Stimulated activated naive CD4-positive, alpha-beta T cell treated with Interleukin-2 at 50 U/mL for 16 hours (primary cell): ENCODE measurements at regions not wholly inside any gene's neighbourhood (a gene's known extent, or its start where the extent isn't known, plus 50 kb on each side); places are given as distances from the start of the nearest gene placed in this dataset.

Experiments
- DNase-seq: peaks from one replicate; lab custom pipeline; 2025; lab: John Stamatoyannopoulos, UW

- DNase-seq, result no peak
Measured at GRCh38 chr1:93815366-93816110, 63.5 kb downstream of the DNTTIP2 start.

GRCh38 chr1:93814795-93815340 lies 64.1 kb downstream of the DNTTIP2 start:
- DNase-seq, result no peak

DNA sequence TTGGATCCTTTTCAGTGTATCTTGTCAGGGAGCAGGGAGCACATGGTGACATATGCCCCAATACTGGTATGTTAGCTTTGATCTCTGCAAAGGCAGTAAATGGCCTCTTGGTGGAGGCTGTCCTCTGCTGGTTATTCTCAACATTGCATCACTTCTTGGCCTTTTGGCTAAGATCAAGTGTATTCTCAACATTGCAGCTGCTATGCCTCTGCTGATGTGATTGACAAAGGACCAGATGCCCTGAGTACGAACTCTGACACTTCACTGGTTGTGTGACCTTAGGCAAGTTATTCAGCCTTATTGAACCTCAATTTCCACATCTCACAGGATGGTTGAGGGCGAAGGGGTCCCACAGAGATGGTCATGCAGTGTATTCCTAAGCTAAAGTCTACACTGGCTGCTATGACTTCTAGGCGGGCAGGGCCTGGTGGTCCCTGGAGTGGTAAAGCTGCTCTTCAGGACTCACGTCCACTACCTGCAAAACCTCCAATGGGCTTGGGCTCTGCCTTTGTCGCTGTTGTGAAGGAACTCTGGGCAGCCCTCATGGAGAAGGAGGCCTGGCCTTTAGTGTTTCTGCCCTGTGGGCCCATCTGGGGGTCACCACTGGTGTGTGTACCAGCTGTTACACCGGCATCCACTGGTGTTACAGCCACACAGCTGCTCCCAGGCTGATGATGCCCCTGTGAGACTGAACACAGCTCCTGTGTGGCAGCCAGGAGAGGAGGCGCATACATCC lies 64.8 kb downstream of the DNTTIP2 start:
- peak; percentile 1 for DNase-seq

- DNase-seq, result no peak
Measured at GRCh38 chr1:93813076-93813475, 65.9 kb downstream of the DNTTIP2 start.

- DNase-seq, result no peak
Measured at GRCh38 chr1:93811326-93812065, 67.5 kb downstream of the DNTTIP2 start.

GRCh38 chr1:93810316-93810715 lies 68.7 kb downstream of the DNTTIP2 start:
- no peak for DNase-seq

DNA sequence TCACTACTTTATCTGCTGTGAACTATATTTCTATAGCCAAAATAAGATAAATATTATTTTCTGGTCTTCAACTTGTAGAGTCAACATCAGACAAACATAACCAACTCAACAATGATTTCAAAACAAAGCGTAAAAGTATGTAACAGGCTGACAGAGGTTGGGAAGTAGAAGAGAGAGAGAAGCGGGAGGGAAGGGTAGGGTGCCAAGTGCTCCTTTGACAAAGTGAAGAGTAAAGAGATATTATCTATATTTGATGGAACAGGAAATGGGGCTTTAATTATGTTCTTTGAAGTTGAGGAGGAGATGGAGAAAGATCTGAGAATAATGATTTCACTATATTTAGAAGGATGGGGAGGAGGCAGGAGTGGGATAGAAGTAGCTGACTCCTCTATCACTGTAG lies 70.1 kb downstream of the DNTTIP2 start:
- DNase-seq, result no peak

DNA sequence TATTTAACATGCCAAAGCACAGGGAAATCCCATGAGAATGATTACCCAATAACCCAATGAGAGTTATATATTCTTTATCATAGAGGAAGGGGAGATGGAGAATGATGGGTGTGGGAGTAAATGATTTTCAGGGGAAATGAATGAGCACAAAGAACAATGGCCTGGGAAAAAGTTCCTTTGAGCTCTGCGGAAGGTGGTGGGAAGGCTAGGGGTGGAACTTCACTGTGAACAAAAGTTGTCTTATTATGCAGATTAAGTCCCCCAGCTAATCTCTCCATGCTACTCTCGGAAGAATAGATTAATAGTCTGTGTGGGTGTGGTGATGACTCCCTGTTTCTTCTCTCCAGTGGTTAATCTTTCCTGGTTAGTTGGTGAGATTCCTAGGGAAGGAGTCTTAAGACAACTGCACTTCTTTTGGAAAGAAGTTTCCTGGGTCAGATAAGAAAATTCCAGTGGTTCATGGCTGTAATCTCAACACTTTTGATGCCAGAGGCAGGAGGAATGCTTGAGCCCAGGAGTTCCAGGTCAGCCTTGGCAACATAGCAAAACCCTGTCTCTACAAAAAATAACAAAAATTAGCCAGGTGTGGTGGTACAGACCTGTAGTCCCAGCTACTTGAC lies 71.6 kb downstream of the DNTTIP2 start:
- no peak for DNase-seq

GRCh38 chr1:93805027-93805610 lies 73.9 kb downstream of the DNTTIP2 start:
- DNase-seq, result no peak

- no peak for DNase-seq
Measured at GRCh38 chr1:93804412-93804811, 74.6 kb downstream of the DNTTIP2 start.

GRCh38 chr1:93801471-93801870 lies 77.5 kb downstream of the DNTTIP2 start:
- no peak for DNase-seq

- no peak for DNase-seq
Measured at GRCh38 chr1:93800856-93801255, 78.2 kb downstream of the DNTTIP2 start.

GRCh38 chr1:93798291-93798690 lies 80.7 kb downstream of the DNTTIP2 start:
- no peak for DNase-seq

GRCh38 chr1:93784538-93784937 lies 94.5 kb downstream of the DNTTIP2 start:
- no peak for DNase-seq

- no peak for DNase-seq
Measured at GRCh38 chr1:93783876-93784275, 95.1 kb downstream of the DNTTIP2 start.

DNA sequence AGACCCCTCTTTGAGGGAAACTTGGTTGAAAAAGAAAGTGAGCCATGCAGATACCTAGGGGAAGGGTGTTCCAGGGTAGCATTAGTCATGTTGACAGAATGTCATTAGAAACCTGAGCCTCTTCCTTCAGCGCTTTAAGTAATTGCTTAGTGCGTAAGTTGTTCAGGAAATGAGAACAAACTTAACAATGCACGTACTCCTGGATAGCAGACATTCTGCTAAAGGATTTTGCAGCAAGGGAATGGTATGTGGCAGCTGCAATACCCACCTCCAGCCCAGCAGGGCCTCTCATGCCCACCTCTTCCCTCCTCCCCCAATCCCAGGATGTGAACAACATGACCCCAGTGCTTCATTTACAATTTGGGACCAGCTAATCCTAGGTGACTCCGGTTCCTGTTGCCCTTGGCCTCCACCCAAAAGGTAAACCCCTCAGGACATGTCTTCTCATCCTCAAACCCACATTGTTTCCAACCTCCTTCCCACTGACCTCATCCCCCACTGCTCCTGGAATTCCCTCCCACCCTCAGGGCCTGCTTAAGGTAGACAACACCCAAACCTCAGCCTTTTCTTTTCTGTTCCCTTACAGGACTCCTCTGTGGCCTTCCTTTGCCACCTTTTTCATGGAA lies 98.0 kb upstream of the BCAR3 start:
- no peak for DNase-seq

DNA sequence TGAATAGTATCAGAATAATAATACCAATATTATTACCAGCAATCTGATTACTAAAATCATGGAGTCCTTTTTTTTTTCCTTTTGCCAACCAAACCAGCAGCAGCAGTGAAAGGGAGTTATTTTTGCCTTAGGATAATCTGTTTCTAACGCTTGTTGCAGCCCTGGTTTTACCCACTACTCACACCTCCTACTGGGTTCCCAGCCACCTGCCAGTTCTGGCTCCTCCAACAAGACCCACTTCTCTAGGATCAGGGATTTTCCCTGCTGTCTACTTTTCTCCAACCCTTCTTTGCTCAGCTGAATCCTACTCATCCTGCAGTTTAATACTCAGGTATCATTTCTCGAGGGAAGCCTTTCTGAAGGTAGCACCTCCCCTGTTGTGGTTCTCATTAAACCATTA lies 96.8 kb upstream of the BCAR3 start:
- no peak for DNase-seq

GRCh38 chr1:93777255-93777654 lies 95.6 kb upstream of the BCAR3 start:
- DNase-seq, result no peak

GRCh38 chr1:93776728-93777127 lies 95.1 kb upstream of the BCAR3 start:
- no peak for DNase-seq

- no peak for DNase-seq
Measured at GRCh38 chr1:93775224-93775623, 93.6 kb upstream of the BCAR3 start.

DNA sequence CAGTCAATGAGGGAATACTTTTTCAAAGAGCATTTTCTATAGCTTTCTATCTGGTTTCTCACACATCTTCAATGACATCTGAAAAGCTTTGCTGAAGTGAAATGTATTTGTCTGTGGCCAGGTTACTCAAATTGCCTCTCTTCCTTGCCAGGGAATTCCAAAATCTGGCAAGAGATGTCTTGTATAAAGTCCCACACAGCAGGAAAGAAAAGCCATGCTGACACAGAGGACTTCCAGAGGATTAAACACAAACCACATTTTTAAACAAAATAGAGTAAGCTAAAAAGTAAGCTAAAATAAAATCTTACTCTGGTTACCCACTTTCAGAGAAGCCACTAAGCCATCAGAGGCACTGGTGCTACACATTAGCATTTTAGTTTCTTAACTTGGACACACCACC lies 93.1 kb upstream of the BCAR3 start:
- no peak for DNase-seq
